ENCODE measurements at regions not wholly inside any gene's neighbourhood (a gene's known extent, or its start where the extent isn't known, plus 50 kb on each side); places are given as distances from the start of the nearest gene placed in this dataset.
"Not testable (repeated sequence)": the region's sequence is repeated elsewhere in the genome, so short reads cannot be mapped to it uniquely, and the experiment has no call there.

- no peak for DNase-seq
Observed at GRCh38 chr11:92168936-92169335, 55.7 kb upstream of the FAT3 start.

- DNase-seq: no peak
Observed at GRCh38 chr11:92167571-92167970, 57.0 kb upstream of the FAT3 start.

- DNase-seq: no peak
Observed at GRCh38 chr11:92166335-92166734, 58.3 kb upstream of the FAT3 start.

GRCh38 chr11:92163879-92164278, 60.7 kb upstream of the FAT3 start:
- DNase-seq: no peak

- no peak for DNase-seq
Observed at GRCh38 chr11:92162776-92163175, 61.8 kb upstream of the FAT3 start.

GRCh38 chr11:92159931-92160330, 64.7 kb upstream of the FAT3 start:
- DNase-seq: no peak

- DNase-seq: not testable (repeated sequence)
Observed at GRCh38 chr11:92157390-92157789, 67.2 kb upstream of the FAT3 start.

- DNase-seq: no peak
Observed at GRCh38 chr11:92154611-92155010, 70.0 kb upstream of the FAT3 start.

- no peak for DNase-seq
Observed at GRCh38 chr11:92154110-92154509, 70.5 kb upstream of the FAT3 start.

GRCh38 chr11:92153542-92153941, 71.1 kb upstream of the FAT3 start:
- DNase-seq: no peak

GRCh38 chr11:92152245-92152644, 72.4 kb upstream of the FAT3 start:
- DNase-seq: no peak

- DNase-seq: peak; percentile 29
Observed at GRCh38 chr11:92149996-92150395, 74.6 kb upstream of the FAT3 start.

GRCh38 chr11:92141725-92142124, 82.9 kb upstream of the FAT3 start:
- no peak for DNase-seq

- no peak for DNase-seq
Observed at GRCh38 chr11:92141159-92141558, 83.5 kb upstream of the FAT3 start.

GRCh38 chr11:92140021-92140420, 84.6 kb upstream of the FAT3 start:
- DNase-seq: no peak

GRCh38 chr11:92138296-92138695, 86.3 kb upstream of the FAT3 start:
- DNase-seq: no peak

GRCh38 chr11:92137747-92138146, 86.9 kb upstream of the FAT3 start:
- no peak for DNase-seq

- DNase-seq: peak; percentile 41
Observed at GRCh38 chr11:92136797-92137196, 87.8 kb upstream of the FAT3 start.

GRCh38 chr11:92131289-92131865, 93.2 kb upstream of the FAT3 start:
- DNase-seq: no peak

GRCh38 chr11:92130421-92130831, 94.2 kb upstream of the FAT3 start:
- DNase-seq: no peak

- DNase-seq: no peak
Observed at GRCh38 chr11:92129811-92130210, 94.8 kb upstream of the FAT3 start.

GRCh38 chr11:92128026-92128425, 96.6 kb upstream of the FAT3 start:
- DNase-seq: no peak

- DNase-seq: no peak
Observed at GRCh38 chr11:92125321-92125720, 99.3 kb upstream of the FAT3 start.

GRCh38 chr11:92123540-92123939, 101.1 kb upstream of the FAT3 start:
- no peak for DNase-seq

GRCh38 chr11:92122561-92122960, 102.1 kb upstream of the FAT3 start:
- no peak for DNase-seq

GRCh38 chr11:92111287-92111686, 113.3 kb upstream of the FAT3 start:
- DNase-seq: no peak
